Breast epithelium (tissue), 3 donors: ENCODE measurements at regions not wholly inside any gene's neighbourhood (a gene's known extent, or its start where the extent isn't known, plus 50 kb on each side); places are given as distances from the start of the nearest gene placed in this dataset.

Source experiments
- POLR2A ChIP-seq: fragments of 450-650 bp; IDR thresholded peaks from one replicate; pipeline ENCODE4 v1.6.1; 2016; ENCODE audit warnings: antibody characterized with exemption, mild to moderate bottlenecking, moderate library complexity
- POLR2AphosphoS5 ChIP-seq, 3 donors: sonication (generic); formaldehyde crosslinking; IDR thresholded peaks; one replicate each; pipeline ENCODE4 v1.6.1; 2017; ENCODE audit warnings: antibody characterized with exemption in 3 of 3
- TF ChIP-seq, protein P1 (sequence below), 3 donors: fragments of 450-650 bp; IDR thresholded peaks; one replicate each; pipeline ENCODE4 v1.5.1; 2016 to 2017; ENCODE audit warnings: antibody characterized with exemption in 3 of 3, mild to moderate bottlenecking in 3 of 3, moderate library complexity in 3 of 3

DNA sequence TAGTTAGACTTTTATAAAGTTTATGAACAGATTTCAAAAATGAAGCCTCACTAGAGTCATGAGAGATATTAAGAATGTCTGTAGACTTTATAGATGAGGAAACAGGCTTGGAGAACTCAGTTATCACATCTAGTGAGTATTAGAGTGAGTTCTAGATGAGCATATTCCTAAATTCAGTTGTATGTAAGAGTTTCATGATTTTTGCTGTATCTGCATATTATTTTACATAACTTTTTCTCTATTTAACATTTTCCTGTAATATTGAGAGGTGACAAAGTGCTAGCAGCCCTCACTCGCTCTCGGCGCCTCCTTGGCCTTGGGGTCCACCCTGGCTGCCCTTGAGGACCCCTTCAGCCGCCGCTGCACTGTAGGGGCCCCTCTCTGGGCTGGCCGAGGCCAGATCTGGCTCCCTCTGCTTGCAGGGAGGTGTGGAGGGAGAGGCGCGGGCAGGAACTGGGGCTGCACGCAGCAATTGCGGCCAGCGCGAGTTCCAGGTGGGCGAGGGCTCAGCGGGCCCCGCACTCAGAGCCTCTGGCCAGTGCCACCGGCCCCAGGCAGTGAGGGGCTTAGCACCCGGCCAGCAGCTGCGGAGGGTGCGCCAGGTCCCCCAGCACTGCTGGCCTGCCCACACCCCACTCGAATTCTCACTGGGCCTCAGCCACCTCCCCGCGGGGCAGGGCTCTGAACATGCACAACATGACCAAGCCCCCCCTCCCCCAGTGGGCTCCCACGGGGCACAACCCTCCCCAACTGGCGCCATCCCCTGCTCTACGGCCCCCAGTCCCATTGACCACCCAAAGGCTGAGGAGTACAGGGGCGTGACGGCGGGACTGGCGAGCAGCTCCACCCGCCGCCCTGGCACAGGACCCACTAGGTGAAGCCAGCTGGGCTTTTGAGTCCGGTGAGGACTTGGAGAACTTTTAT lies 182.1 kb downstream of the TLE1 start:
- TF ChIP-seq, protein P1, sequence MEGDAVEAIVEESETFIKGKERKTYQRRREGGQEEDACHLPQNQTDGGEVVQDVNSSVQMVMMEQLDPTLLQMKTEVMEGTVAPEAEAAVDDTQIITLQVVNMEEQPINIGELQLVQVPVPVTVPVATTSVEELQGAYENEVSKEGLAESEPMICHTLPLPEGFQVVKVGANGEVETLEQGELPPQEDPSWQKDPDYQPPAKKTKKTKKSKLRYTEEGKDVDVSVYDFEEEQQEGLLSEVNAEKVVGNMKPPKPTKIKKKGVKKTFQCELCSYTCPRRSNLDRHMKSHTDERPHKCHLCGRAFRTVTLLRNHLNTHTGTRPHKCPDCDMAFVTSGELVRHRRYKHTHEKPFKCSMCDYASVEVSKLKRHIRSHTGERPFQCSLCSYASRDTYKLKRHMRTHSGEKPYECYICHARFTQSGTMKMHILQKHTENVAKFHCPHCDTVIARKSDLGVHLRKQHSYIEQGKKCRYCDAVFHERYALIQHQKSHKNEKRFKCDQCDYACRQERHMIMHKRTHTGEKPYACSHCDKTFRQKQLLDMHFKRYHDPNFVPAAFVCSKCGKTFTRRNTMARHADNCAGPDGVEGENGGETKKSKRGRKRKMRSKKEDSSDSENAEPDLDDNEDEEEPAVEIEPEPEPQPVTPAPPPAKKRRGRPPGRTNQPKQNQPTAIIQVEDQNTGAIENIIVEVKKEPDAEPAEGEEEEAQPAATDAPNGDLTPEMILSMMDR (IDR thresholded peaks at IDR 0.05): no peak
- TF ChIP-seq POLR2AphosphoS5 (IDR thresholded peaks at IDR 0.05) (no peak), POLR2A (no peak)
